ENCODE measurements at regions not wholly inside any gene's neighbourhood (a gene's known extent, or its start where the extent isn't known, plus 50 kb on each side); places are given as distances from the start of the nearest gene placed in this dataset.

DNA sequence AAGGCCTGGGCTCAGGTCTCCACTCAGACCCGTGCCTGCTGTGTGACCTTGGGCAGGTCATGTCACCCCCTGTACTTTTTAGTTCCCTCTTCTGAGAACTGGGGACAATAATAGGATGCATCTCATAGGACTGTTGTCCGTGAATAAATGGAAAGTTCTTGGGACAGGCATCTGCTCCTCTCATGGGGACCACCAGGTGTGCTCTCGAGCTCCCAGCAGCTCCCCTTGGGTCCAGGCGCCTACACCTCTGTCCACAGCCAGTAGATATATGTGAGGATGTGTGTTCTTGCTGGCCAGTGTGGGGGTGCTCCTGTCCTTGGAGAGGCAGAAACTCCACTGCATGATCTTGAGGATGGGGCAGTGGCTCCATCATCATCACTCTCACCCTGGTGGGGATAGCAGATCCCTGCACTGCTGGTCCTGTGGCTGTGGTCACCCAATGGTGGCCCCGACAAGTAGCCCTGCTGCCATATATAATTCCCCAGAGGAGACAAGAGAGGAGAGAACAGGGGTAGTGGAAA, 257.6 kb upstream of the TLE3 start:
- no peak overlapping the region for H2BK12ac ChIP-seq (ENCODE audit: low read depth, low read length)
- H3K27ac ChIP-seq (ENCODE audit: low read depth, low read length) = no peak overlapping the region
- no peak overlapping the region for H2AFZ ChIP-seq (ENCODE audit: low read length)
- no peak overlapping the region for H3K4ac ChIP-seq (replicated peaks; ENCODE audit: insufficient read length, low read depth, low read length)
- H3K18ac ChIP-seq (ENCODE audit: extremely low read depth, low read length) = no peak overlapping the region
- ChIA-PET CTCF (ENCODE audit: partially characterized antibody) (interaction anchor here (1.0 to 3.8 kb wide), 12 partner anchors 9 to 251 kb away, joined by 3 to 21 read pairs (median 4); no protein-coding TSS in a partner anchor), POLR2A (ENCODE audit: partially characterized antibody) (no interaction called here)
- H2AK5ac ChIP-seq (ENCODE audit: low read depth, low read length) = no peak overlapping the region
- FAIRE-seq (no peak), DNase-seq (ENCODE audit: low read depth in 1 of 2, low spot score in 2 of 2) (no peak)
- no peak overlapping the region for H2BK120ac ChIP-seq (replicated peaks; ENCODE audit: low read depth, low read length)
- H3K23me2 ChIP-seq (ENCODE audit: low read depth, low read length) = no peaks in the 10 kb centered on the region
- H2BK5ac ChIP-seq (ENCODE audit: low read depth, low read length) = no peak overlapping the region
- no peak overlapping the region for H3K23ac ChIP-seq (ENCODE audit: insufficient read length)
- no peak overlapping the region for H3K4me3 ChIP-seq (ENCODE audit: extremely low read depth in 1 of 4, insufficient read depth in 2 of 4, low read depth in 3 of 4, low read length in 4 of 4)
- H2BK15ac ChIP-seq (ENCODE audit: low read length) = no peak overlapping the region
- no peaks in the 10 kb centered on the region for H3K79me1 ChIP-seq (ENCODE audit: low read depth, low read length)
- no peaks in the 10 kb centered on the region for H3K79me2 ChIP-seq (ENCODE audit: control insufficient read depth in 1 of 2, insufficient read depth in 2 of 2, low read length in 2 of 2)
- no peaks in the 10 kb centered on the region for H3K4me1 ChIP-seq (replicated peaks in 1 of 4; ENCODE audit: control insufficient read depth in 3 of 4, insufficient read depth in 4 of 4, low read length in 3 of 4)
- H3K9me3 ChIP-seq (ENCODE audit: insufficient read depth in 2 of 2, low read depth in 1 of 2, low read length in 1 of 2) = no peaks in the 10 kb centered on the region
- H3K4me2 ChIP-seq (ENCODE audit: insufficient read depth in 1 of 2, low read depth in 2 of 2, low read length in 2 of 2) = no peak overlapping the region
- H4K20me1 ChIP-seq (replicated peaks in 1 of 2; ENCODE audit: control insufficient read depth in 1 of 2, insufficient read depth in 2 of 2, low read length in 2 of 2) = no peaks in the 10 kb centered on the region
- no peaks in the 10 kb centered on the region for H3K27me3 ChIP-seq (replicated peaks in 1 of 4; ENCODE audit: control insufficient read depth in 3 of 4, extremely low read depth in 1 of 4, insufficient read depth in 3 of 4, low read length in 3 of 4)
- H3K56ac ChIP-seq (replicated peaks; ENCODE audit: insufficient read length, low read depth, low read length) = no peak overlapping the region
- 96% methylated on average over 5 of the region's 5 CpGs; no CpG with 5 or more reads in 1 of the 2 experiments for WGBS, 2 experiments (ENCODE audit: extremely low coverage in 1 of 2, insufficient coverage in 1 of 2, insufficient read length in 1 of 2, insufficient replicate concordance in 2 of 2, low coverage in 1 of 2, low lambda C conversion rate in 2 of 2, missing lambda C conversion rate in 1 of 2)
- H3K9ac ChIP-seq (replicated peaks in 1 of 4; ENCODE audit: extremely low read depth in 1 of 4, low read depth in 3 of 4, low read length in 3 of 4) = no peak overlapping the region
- H3K36me3 ChIP-seq (ENCODE audit: control insufficient read depth in 2 of 4, insufficient read depth in 4 of 4, low read length in 3 of 4) = no peaks in the 10 kb centered on the region
- no peak overlapping the region for H4K91ac ChIP-seq (replicated peaks; ENCODE audit: insufficient read length, low read length)
- no peak overlapping the region for H4K8ac ChIP-seq (ENCODE audit: extremely low read depth, insufficient read depth, low read length)
- H2BK20ac ChIP-seq (ENCODE audit: low read length) = no peak overlapping the region
- H4K5ac ChIP-seq (ENCODE audit: insufficient read length, low read depth, low read length) = no peak overlapping the region
- H3K14ac ChIP-seq (ENCODE audit: insufficient read length) = no peak overlapping the region
- TF ChIP-seq RFX5 (IDR thresholded peaks at IDR 0.05; ENCODE audit: borderline replicate concordance, low read depth, low read length) (no peak), ZNF274 (IDR thresholded peaks at IDR 0.05; ENCODE audit: borderline replicate concordance, extremely low read depth, low read length) (no peak), RAD21 (IDR thresholded peaks at IDR 0.05 in 1 of 2, conservative IDR thresholded peaks at IDR 0.05 in 1 of 2; ENCODE audit: low read depth in 2 of 2, low read length in 2 of 2) (peak; percentile 18 to 40; a peak in 3 of 4 replicates), GABPA (IDR thresholded peaks at IDR 0.05; ENCODE audit: borderline replicate concordance, insufficient read depth, low read length) (no peak), SIRT6 (IDR thresholded peaks at IDR 0.05; ENCODE audit: low read length) (no peak), CTBP2 (IDR thresholded peaks at IDR 0.05; ENCODE audit: borderline replicate concordance, insufficient read depth, insufficient read length, low read length) (no peak), JUND (IDR thresholded peaks at IDR 0.05; ENCODE audit: low read length) (no peak), SRF (IDR thresholded peaks at IDR 0.05; ENCODE audit: low read depth, low read length) (no peak), SP1 (IDR thresholded peaks at IDR 0.05; ENCODE audit: low read depth, low read length) (no peak), HDAC2 (IDR thresholded peaks at IDR 0.05; ENCODE audit: borderline replicate concordance in 1 of 2, low read depth in 2 of 2, low read length in 2 of 2) (no peak)
- TF ChIP-seq, protein P1, sequence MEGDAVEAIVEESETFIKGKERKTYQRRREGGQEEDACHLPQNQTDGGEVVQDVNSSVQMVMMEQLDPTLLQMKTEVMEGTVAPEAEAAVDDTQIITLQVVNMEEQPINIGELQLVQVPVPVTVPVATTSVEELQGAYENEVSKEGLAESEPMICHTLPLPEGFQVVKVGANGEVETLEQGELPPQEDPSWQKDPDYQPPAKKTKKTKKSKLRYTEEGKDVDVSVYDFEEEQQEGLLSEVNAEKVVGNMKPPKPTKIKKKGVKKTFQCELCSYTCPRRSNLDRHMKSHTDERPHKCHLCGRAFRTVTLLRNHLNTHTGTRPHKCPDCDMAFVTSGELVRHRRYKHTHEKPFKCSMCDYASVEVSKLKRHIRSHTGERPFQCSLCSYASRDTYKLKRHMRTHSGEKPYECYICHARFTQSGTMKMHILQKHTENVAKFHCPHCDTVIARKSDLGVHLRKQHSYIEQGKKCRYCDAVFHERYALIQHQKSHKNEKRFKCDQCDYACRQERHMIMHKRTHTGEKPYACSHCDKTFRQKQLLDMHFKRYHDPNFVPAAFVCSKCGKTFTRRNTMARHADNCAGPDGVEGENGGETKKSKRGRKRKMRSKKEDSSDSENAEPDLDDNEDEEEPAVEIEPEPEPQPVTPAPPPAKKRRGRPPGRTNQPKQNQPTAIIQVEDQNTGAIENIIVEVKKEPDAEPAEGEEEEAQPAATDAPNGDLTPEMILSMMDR (IDR thresholded peaks at IDR 0.05; ENCODE audit: control extremely low read depth in 1 of 3, insufficient read depth in 1 of 3, low read depth in 1 of 3, low read length in 3 of 3) = peak; percentile 21 to 35 (median 27); a peak in 3 of 4 replicates

Measured in H1 (cell line).